ENCODE measurements at regions not wholly inside any gene's neighbourhood (a gene's known extent, or its start where the extent isn't known, plus 50 kb on each side); places are given as distances from the start of the nearest gene placed in this dataset.

GRCh38 chr10:33506838-33507661 lies 172.6 kb upstream of the NRP1 start:
- no peak overlapping the region for H2AFZ ChIP-seq (ENCODE audit: low read length)
- no peak overlapping the region for H2BK120ac ChIP-seq (replicated peaks; ENCODE audit: low read depth, low read length)
- H3K4me1 ChIP-seq (replicated peaks in 1 of 4; ENCODE audit: control insufficient read depth in 3 of 4, insufficient read depth in 4 of 4, low read length in 3 of 4) = peaks cover 0 to 8% (median 3%) of the 10 kb centered on the region in 4 experiments; a peak in 3 of 7 replicates
- H3K56ac ChIP-seq (replicated peaks; ENCODE audit: insufficient read length, low read depth, low read length) = no peak overlapping the region
- DNase-seq (ENCODE audit: low read depth in 1 of 2, low spot score in 2 of 2) (no peak), FAIRE-seq (no peak)
- no peak overlapping the region for H3K4me3 ChIP-seq (ENCODE audit: extremely low read depth in 1 of 4, insufficient read depth in 2 of 4, low read depth in 3 of 4, low read length in 4 of 4)
- no peak overlapping the region for H2AK5ac ChIP-seq (ENCODE audit: low read depth, low read length)
- H4K5ac ChIP-seq (ENCODE audit: insufficient read length, low read depth, low read length) = no peak overlapping the region
- no peaks in the 10 kb centered on the region for H3K79me1 ChIP-seq (ENCODE audit: low read depth, low read length)
- H2BK12ac ChIP-seq (ENCODE audit: low read depth, low read length) = no peak overlapping the region
- H3K9me3 ChIP-seq (ENCODE audit: insufficient read depth in 2 of 2, low read depth in 1 of 2, low read length in 1 of 2) = peaks cover 0 to 2% of the 10 kb centered on the region in 2 experiments; a peak in 2 of 4 replicates
- H3K27ac ChIP-seq (ENCODE audit: low read depth, low read length) = no peak overlapping the region
- H3K4me2 ChIP-seq (ENCODE audit: insufficient read depth in 1 of 2, low read depth in 2 of 2, low read length in 2 of 2) = no peak overlapping the region
- H3K36me3 ChIP-seq (ENCODE audit: control insufficient read depth in 2 of 4, insufficient read depth in 4 of 4, low read length in 3 of 4) = no peaks in the 10 kb centered on the region
- H3K9ac ChIP-seq (replicated peaks in 1 of 4; ENCODE audit: extremely low read depth in 1 of 4, low read depth in 3 of 4, low read length in 3 of 4) = no peak overlapping the region
- H3K79me2 ChIP-seq (ENCODE audit: control insufficient read depth in 1 of 2, insufficient read depth in 2 of 2, low read length in 2 of 2) = no peaks in the 10 kb centered on the region
- no peak overlapping the region for H2BK20ac ChIP-seq (ENCODE audit: low read length)
- no peaks in the 10 kb centered on the region for H4K20me1 ChIP-seq (replicated peaks in 1 of 2; ENCODE audit: control insufficient read depth in 1 of 2, insufficient read depth in 2 of 2, low read length in 2 of 2)
- WGBS, 2 experiments (ENCODE audit: extremely low coverage in 1 of 2, insufficient coverage in 1 of 2, insufficient read length in 1 of 2, insufficient replicate concordance in 2 of 2, low coverage in 1 of 2, low lambda C conversion rate in 2 of 2, missing lambda C conversion rate in 1 of 2) = 81% methylated on average over 3 of the region's 5 CpGs; no CpG with 5 or more reads in 1 of the 2 experiments
- H2BK15ac ChIP-seq (ENCODE audit: low read length) = no peak overlapping the region
- POLR2A ChIA-PET (ENCODE audit: partially characterized antibody) = interaction anchor here (1.4 to 1.5 kb wide), 2 partner anchors 21 to 24 kb away, joined by 3 to 4 read pairs; no protein-coding TSS in a partner anchor
- CTCF ChIA-PET (ENCODE audit: partially characterized antibody) = no interaction called here
- H3K18ac ChIP-seq (ENCODE audit: extremely low read depth, low read length) = no peak overlapping the region
- no peak overlapping the region for H2BK5ac ChIP-seq (ENCODE audit: low read depth, low read length)
- no peak overlapping the region for H3K14ac ChIP-seq (ENCODE audit: insufficient read length)
- no peak overlapping the region for H3K23ac ChIP-seq (ENCODE audit: insufficient read length)
- H3K27me3 ChIP-seq (replicated peaks in 1 of 4; ENCODE audit: control insufficient read depth in 3 of 4, extremely low read depth in 1 of 4, insufficient read depth in 3 of 4, low read length in 3 of 4) = no peaks in the 10 kb centered on the region
- no peak overlapping the region for H3K4ac ChIP-seq (replicated peaks; ENCODE audit: insufficient read length, low read depth, low read length)
- H4K91ac ChIP-seq (replicated peaks; ENCODE audit: insufficient read length, low read length) = no peak overlapping the region
- no peak overlapping the region for H4K8ac ChIP-seq (ENCODE audit: extremely low read depth, insufficient read depth, low read length)
- H3K23me2 ChIP-seq (ENCODE audit: low read depth, low read length) = no peaks in the 10 kb centered on the region
- no peak for TF ChIP-seq PHF8 (conservative IDR thresholded peaks at IDR 0.05; ENCODE audit: low read depth, low read length)
- TF ChIP-seq CEBPB (IDR thresholded peaks at IDR 0.05; ENCODE audit: low read depth, low read length) = no peak
- TF ChIP-seq SIRT6 (IDR thresholded peaks at IDR 0.05; ENCODE audit: low read length) = no peak
- no peak for TF ChIP-seq RNF2 (IDR thresholded peaks at IDR 0.05; ENCODE audit: borderline replicate concordance, low read depth, low read length, missing control alignments, poor library complexity, severe bottlenecking)
- TF ChIP-seq TAF1 (IDR thresholded peaks at IDR 0.05; ENCODE audit: low read depth, low read length) = no peak
- no peak for TF ChIP-seq CTBP2 (IDR thresholded peaks at IDR 0.05; ENCODE audit: borderline replicate concordance, insufficient read depth, insufficient read length, low read length)
- no peak for TF ChIP-seq EP300 (IDR thresholded peaks at IDR 0.05; ENCODE audit: borderline replicate concordance in 1 of 2, low read depth in 2 of 2, low read length in 2 of 2)
- TF ChIP-seq ASH2L (IDR thresholded peaks at IDR 0.05; ENCODE audit: low read length) = no peak
- no peak for TF ChIP-seq GABPA (IDR thresholded peaks at IDR 0.05; ENCODE audit: borderline replicate concordance, insufficient read depth, low read length)
- no peak for TF ChIP-seq E2F6 (IDR thresholded peaks at IDR 0.05)
- no peak for TF ChIP-seq BACH1 (IDR thresholded peaks at IDR 0.05; ENCODE audit: low read length)
- TF ChIP-seq CREB1 (IDR thresholded peaks at IDR 0.05) = no peak

All from H1 (cell line).